NT2/D1 (cell line): ENCODE measurements at regions not wholly inside any gene's neighbourhood (a gene's known extent, or its start where the extent isn't known, plus 50 kb on each side); places are given as distances from the start of the nearest gene placed in this dataset.

Experiments used
- SUZ12 ChIP-seq: IDR thresholded peaks from 2 replicates; pipeline ENCODE4 v1.6.1; 2011; ENCODE audit not compliant: insufficient read length, insufficient read depth; ENCODE audit errors: extremely low read depth
- YY1 ChIP-seq: IDR thresholded peaks from 2 replicates; pipeline ENCODE4 v1.6.1; 2011; ENCODE audit not compliant: insufficient read length, insufficient read depth

DNA sequence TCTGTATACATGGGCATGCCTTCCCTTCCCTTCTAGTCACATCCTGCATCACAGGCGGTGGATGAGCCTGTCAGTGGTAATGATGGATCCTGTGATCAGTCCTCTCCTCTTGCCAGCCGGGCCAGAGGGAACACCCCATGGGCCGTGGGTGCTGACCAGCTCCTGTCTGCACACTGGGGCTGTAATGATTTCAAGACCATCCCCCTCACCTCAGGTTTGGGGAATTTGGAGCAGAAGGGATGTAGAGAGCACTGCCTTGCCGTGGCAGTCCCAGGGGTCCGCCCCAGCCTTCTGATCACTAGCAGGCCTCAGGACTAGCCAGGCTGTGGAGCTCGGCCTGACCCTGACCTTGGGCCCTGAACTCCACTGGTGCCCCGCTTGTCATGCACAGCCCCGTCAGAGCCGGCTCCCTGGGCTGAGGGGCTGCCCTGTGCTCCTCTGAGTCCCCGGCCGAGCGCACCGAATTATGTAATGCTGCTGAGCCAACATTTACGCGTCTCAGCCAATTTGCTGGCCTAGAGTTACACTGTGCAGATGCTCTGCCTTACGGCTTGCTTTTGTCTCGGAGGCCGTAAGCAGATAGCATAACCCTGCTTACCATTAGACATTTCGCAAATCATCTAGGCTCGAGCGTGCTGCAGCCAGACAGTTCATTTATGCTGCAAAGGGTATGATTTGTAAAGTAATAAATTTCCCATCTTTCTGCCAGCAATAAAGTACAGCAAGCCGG is 155.3 kb downstream of the MACROH2A1 start:
- TF ChIP-seq YY1 (no peak), SUZ12 (no peak)
